CD4-positive, alpha-beta T cell (primary cell): ENCODE measurements at regions not wholly inside any gene's neighbourhood (a gene's known extent, or its start where the extent isn't known, plus 50 kb on each side); places are given as distances from the start of the nearest gene placed in this dataset.

Source experiments
- ATAC-seq: fragments of 200-7000 bp; cut with Tn5 transposase; one replicate; pipeline ENCODE4 v1.10.0; 2022; ENCODE audit warnings: mild to moderate bottlenecking; ENCODE audit not compliant: poor library complexity
- CTCF ChIA-PET: fragments of 350-600 bp; sonication (Branson Sonifier 250); formaldehyde crosslinking; loops from one replicate; lab custom pipeline; 2021; ENCODE audit warnings: antibody characterized with exemption, inconsistent platforms; lab: Charles Lee
- POLR2A ChIA-PET: fragments of 350-600 bp; sonication (Branson Sonifier 250); formaldehyde crosslinking; loops from one replicate; lab custom pipeline; 2021; ENCODE audit warnings: antibody characterized with exemption, inconsistent platforms; lab: Charles Lee
- DNase-seq, 14 experiments: peaks; one replicate each; pipeline ENCODE4 v3.0.0-alpha.2; 2013 to 2020; ENCODE audit warnings: mixed read lengths in 2 of 14
- H3K27ac ChIP-seq, 2 donors: one replicate each; pipeline versions ENCODE4 v1.5.1 to v1.7.0; 2013; ENCODE audit warnings: low read length in 2 of 2, low read depth in 1 of 2, mild to moderate bottlenecking in 1 of 2
- H3K27me3 ChIP-seq, 2 experiments: 1 replicate in 1 of 2; 2 replicates in 1 of 2; pipeline versions ENCODE4 v1.6.1 to v1.7.0; 2013; ENCODE audit warnings: low read length in 2 of 2, control low read depth in 1 of 2, mild to moderate bottlenecking in 1 of 2, moderate library complexity in 1 of 2; ENCODE audit not compliant: insufficient read depth in 2 of 2, control insufficient read depth in 1 of 2
- H3K36me3 ChIP-seq: one replicate; pipeline ENCODE4 v1.6.1; 2013; ENCODE audit warnings: low read length, control low read depth; ENCODE audit not compliant: insufficient read depth
- H3K4me1 ChIP-seq: one replicate; pipeline ENCODE4 v1.6.1; 2013; ENCODE audit warnings: low read length, control low read depth; ENCODE audit not compliant: insufficient read depth
- H3K4me3 ChIP-seq: one replicate; pipeline ENCODE4 v1.5.1; 2013; ENCODE audit warnings: mild to moderate bottlenecking, low read length, moderate library complexity
- H3K9me3 ChIP-seq, 2 experiments: 1 replicate in 1 of 2; 2 replicates in 1 of 2; pipeline versions ENCODE4 v1.6.1 to v1.7.0; 2013; ENCODE audit warnings: low read length in 2 of 2, mild to moderate bottlenecking in 2 of 2, control low read depth in 1 of 2, moderate library complexity in 1 of 2; ENCODE audit not compliant: control insufficient read depth in 1 of 2, insufficient read depth in 1 of 2
- H3K27ac Mint-ChIP-seq: one replicate; pipeline ENCODE4 v1.8.0; 2020; ENCODE audit warnings: mixed read lengths
- H3K27me3 Mint-ChIP-seq: one replicate; pipeline ENCODE4 v1.8.0; 2021; ENCODE audit warnings: mixed read lengths
- H3K36me3 Mint-ChIP-seq: one replicate; pipeline ENCODE4 v1.8.0; 2021; ENCODE audit warnings: low read depth, mixed read lengths
- H3K4me1 Mint-ChIP-seq: one replicate; pipeline ENCODE4 v1.8.0; 2021; ENCODE audit warnings: low read depth, mixed read lengths
- H3K4me3 Mint-ChIP-seq: one replicate; pipeline ENCODE4 v1.8.0; 2020; ENCODE audit warnings: mild to moderate bottlenecking, mixed read lengths
- H3K9me3 Mint-ChIP-seq: one replicate; pipeline ENCODE4 v1.8.0; 2020; ENCODE audit warnings: mixed read lengths
- intact Hi-C, 2 experiments: fragments of 100-400 bp; cut with DNase I in 1 of 2; cut with micrococcal nuclease in 1 of 2; formaldehyde crosslinking; loops; one replicate each; pipeline versions ENCODE4 v1.15.1 to v1.9.0; 2023 to 2025; cut with DNase I, micrococcal nuclease
- TF ChIP-seq, protein P1 (sequence below): fragments of 200-600 bp; IDR thresholded peaks from one replicate; pipeline ENCODE4 v1.8.0; 2022; ENCODE audit warnings: antibody characterized with exemption, mild to moderate bottlenecking

DNA sequence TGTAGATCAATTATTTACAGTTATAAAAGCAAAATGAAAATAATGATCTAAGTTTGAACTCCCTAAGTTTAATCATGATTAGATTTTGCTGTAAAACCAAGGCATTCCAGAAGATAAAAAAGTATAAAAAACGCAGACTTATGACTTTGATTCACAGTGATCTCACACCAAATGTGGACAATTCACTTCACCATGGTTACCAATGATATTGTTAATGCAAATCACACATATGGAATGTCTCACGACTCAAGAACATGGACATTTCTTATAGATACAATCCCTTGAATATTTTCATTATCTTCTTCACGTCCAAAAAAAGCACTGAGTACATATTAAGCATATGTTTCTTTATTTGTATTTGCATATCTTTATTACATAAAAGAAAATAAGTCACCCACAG lies 1054.2 kb downstream of the NAALADL2 start:
- no peaks in the 10 kb centered on the region for H3K36me3 Mint-ChIP-seq
- Histone ChIP-seq H3K4me1 (no peaks in the 10 kb centered on the region), H3K36me3 (no peaks in the 10 kb centered on the region), H3K9me3 (no peaks in the 10 kb centered on the region), H3K27me3 (no peaks in the 10 kb centered on the region), H3K27ac (no peak overlapping the region), H3K4me3 (no peak overlapping the region)
- ATAC-seq (no peak), DNase-seq (no peak)
- TF ChIP-seq, protein P1, sequence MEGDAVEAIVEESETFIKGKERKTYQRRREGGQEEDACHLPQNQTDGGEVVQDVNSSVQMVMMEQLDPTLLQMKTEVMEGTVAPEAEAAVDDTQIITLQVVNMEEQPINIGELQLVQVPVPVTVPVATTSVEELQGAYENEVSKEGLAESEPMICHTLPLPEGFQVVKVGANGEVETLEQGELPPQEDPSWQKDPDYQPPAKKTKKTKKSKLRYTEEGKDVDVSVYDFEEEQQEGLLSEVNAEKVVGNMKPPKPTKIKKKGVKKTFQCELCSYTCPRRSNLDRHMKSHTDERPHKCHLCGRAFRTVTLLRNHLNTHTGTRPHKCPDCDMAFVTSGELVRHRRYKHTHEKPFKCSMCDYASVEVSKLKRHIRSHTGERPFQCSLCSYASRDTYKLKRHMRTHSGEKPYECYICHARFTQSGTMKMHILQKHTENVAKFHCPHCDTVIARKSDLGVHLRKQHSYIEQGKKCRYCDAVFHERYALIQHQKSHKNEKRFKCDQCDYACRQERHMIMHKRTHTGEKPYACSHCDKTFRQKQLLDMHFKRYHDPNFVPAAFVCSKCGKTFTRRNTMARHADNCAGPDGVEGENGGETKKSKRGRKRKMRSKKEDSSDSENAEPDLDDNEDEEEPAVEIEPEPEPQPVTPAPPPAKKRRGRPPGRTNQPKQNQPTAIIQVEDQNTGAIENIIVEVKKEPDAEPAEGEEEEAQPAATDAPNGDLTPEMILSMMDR, result no peak
- POLR2A ChIA-PET, result no interaction called here
- H3K4me1 Mint-ChIP-seq, result no peaks in the 10 kb centered on the region
- no peaks in the 10 kb centered on the region for H3K27me3 Mint-ChIP-seq
- no peak overlapping the region for H3K27ac Mint-ChIP-seq
- H3K9me3 Mint-ChIP-seq, result no peaks in the 10 kb centered on the region
- intact Hi-C loops, result no loop called here
- H3K4me3 Mint-ChIP-seq, result no peak overlapping the region
- CTCF ChIA-PET, result no interaction called here

- ChIA-PET POLR2A (no interaction called here), CTCF (no interaction called here)
- DNase-seq, result no peak
Measured at GRCh38 chr3:175911937-175912336, 1052.8 kb downstream of the NAALADL2 start.

GRCh38 chr3:175902226-175902625 lies 1043.1 kb downstream of the NAALADL2 start:
- no peaks in the 10 kb centered on the region for H3K36me3 ChIP-seq
- Mint-ChIP-seq H3K9me3 (peaks cover 13% of the 10 kb centered on the region), H3K4me3 (no peak overlapping the region), H3K27me3 (no peaks in the 10 kb centered on the region), H3K4me1 (no peaks in the 10 kb centered on the region), H3K36me3 (no peaks in the 10 kb centered on the region), H3K27ac (no peak overlapping the region)
- TF ChIP-seq, protein P1, result no peak
- H3K27ac ChIP-seq, result no peak overlapping the region
- intact Hi-C loops, result no loop called here
- POLR2A ChIA-PET, result no interaction called here
- H3K9me3 ChIP-seq, result no peaks in the 10 kb centered on the region
- no peak for ATAC-seq
- H3K27me3 ChIP-seq, result no peaks in the 10 kb centered on the region
- no peak for DNase-seq
- H3K4me1 ChIP-seq, result no peaks in the 10 kb centered on the region
- no peak overlapping the region for H3K4me3 ChIP-seq
- CTCF ChIA-PET, result no interaction called here

More at GRCh38 chr3:175911937-175912336, 1052.8 kb downstream of the NAALADL2 start:
- TF ChIP-seq, protein P1, result no peak
- no peak for ATAC-seq
- Histone ChIP-seq H3K27me3 (no peaks in the 10 kb centered on the region), H3K27ac (no peak overlapping the region), H3K36me3 (no peaks in the 10 kb centered on the region), H3K9me3 (no peaks in the 10 kb centered on the region), H3K4me3 (no peak overlapping the region), H3K4me1 (no peaks in the 10 kb centered on the region)
- Mint-ChIP-seq H3K4me3 (no peak overlapping the region), H3K27me3 (no peaks in the 10 kb centered on the region), H3K36me3 (no peaks in the 10 kb centered on the region), H3K27ac (no peak overlapping the region), H3K4me1 (no peaks in the 10 kb centered on the region), H3K9me3 (no peaks in the 10 kb centered on the region)
- intact Hi-C loops, result no loop called here
